Ishikawa (cell line): ENCODE measurements at regions not wholly inside any gene's neighbourhood (a gene's known extent, or its start where the extent isn't known, plus 50 kb on each side); places are given as distances from the start of the nearest gene placed in this dataset.

Experiments used
- CEBPB ChIP-seq: IDR thresholded peaks from 2 replicates; pipeline ENCODE4 v1.6.1; 2012
- CREB1 ChIP-seq: IDR thresholded peaks from 2 replicates; pipeline ENCODE4 v1.6.1; 2012; ENCODE audit warnings: low read depth
- EGR1 ChIP-seq: IDR thresholded peaks from 2 replicates; pipeline ENCODE4 v1.6.1; 2012
- EP300 ChIP-seq: IDR thresholded peaks from 2 replicates; pipeline ENCODE4 v1.6.1; 2012; ENCODE audit warnings: borderline replicate concordance
- FOXM1 ChIP-seq: IDR thresholded peaks from 2 replicates; pipeline ENCODE4 v1.6.1; 2012; ENCODE audit warnings: low read depth, borderline replicate concordance
- MAX ChIP-seq: IDR thresholded peaks from 2 replicates; pipeline ENCODE4 v1.6.1; 2012
- NFIC ChIP-seq: IDR thresholded peaks from 2 replicates; pipeline ENCODE4 v1.6.1; 2012
- RAD21 ChIP-seq: IDR thresholded peaks from 2 replicates; pipeline ENCODE4 v1.6.1; 2012; ENCODE audit warnings: low read depth
- REST ChIP-seq: IDR thresholded peaks from 2 replicates; pipeline ENCODE4 v1.6.1; 2012; ENCODE audit warnings: low read depth, mild to moderate bottlenecking
- TAF1 ChIP-seq: IDR thresholded peaks from 2 replicates; pipeline ENCODE4 v1.6.1; 2012; ENCODE audit warnings: low read depth, mild to moderate bottlenecking
- TCF12 ChIP-seq: IDR thresholded peaks from 2 replicates; pipeline ENCODE4 v1.6.1; 2012; ENCODE audit warnings: low read depth
- TEAD4 ChIP-seq: IDR thresholded peaks from 2 replicates; pipeline ENCODE4 v1.6.1; 2012
- USF1 ChIP-seq: IDR thresholded peaks from 2 replicates; pipeline ENCODE4 v1.6.1; 2012
- YY1 ChIP-seq: IDR thresholded peaks from 2 replicates; pipeline ENCODE4 v1.6.1; 2012; ENCODE audit warnings: low read depth
- ZBTB7A ChIP-seq: IDR thresholded peaks from 2 replicates; pipeline ENCODE4 v1.6.1; 2012; ENCODE audit warnings: low read depth

GRCh38 chr5:155147222-155147621 lies 133.7 kb downstream of the KIF4B start:
- TF ChIP-seq REST = no peak
- no peak for TF ChIP-seq USF1
- TF ChIP-seq TCF12 = no peak
- TF ChIP-seq TEAD4 = no peak
- TF ChIP-seq CREB1 = no peak
- no peak for TF ChIP-seq FOXM1
- TF ChIP-seq YY1 = no peak
- no peak for TF ChIP-seq CEBPB
- no peak for TF ChIP-seq TAF1
- TF ChIP-seq RAD21 = no peak
- no peak for TF ChIP-seq EP300
- no peak for TF ChIP-seq MAX
- TF ChIP-seq ZBTB7A = no peak

DNA sequence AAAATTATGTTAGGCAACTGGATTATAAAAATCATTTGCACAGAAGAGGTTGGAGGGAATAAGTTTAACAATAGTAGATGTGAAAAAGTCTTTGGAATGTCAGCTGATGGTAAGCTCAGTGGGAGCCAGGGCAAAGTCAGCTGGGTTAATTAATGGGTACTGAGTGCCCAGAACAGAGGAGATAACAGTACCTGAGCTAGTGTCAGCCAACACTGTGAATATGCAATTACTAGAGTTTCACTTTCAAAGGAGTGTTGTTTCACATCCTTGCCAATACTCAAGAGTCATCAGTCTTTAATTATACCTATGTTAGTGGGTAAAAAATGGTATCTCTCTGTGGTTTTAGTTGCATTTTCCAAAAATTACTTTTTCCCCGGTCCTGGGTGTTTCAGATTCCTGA lies 135.1 kb downstream of the KIF4B start:
- TF ChIP-seq REST (no peak), EP300 (no peak), YY1 (no peak), ZBTB7A (no peak), USF1 (no peak), EGR1 (no peak), MAX (no peak), TEAD4 (no peak), CREB1 (no peak), TAF1 (no peak), FOXM1 (no peak), NFIC (no peak)

DNA sequence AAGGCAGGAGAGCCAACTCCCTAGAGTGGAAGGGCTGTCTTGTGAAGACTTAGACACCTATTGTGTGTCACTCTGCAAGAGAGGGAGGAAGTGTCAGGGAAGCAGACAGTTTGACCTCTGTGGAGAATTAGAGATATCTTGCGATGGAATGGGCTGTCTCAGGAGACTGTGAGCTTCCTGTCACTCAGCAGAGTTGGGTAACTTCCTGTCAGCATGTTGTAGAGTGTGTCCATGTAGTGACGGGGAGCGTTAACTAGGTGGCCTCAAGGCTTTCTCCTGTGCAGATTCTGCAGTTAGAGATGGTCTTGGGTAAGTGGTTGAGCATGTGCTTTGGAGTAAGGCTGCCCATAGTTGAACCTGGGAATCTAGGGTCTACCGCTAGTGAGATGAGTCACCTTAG lies 136.5 kb downstream of the KIF4B start:
- TF ChIP-seq TCF12 (no peak), YY1 (no peak), EP300 (no peak), MAX (no peak), RAD21 (no peak), FOXM1 (no peak), TAF1 (no peak), CEBPB (no peak), CREB1 (no peak), ZBTB7A (no peak), USF1 (no peak), EGR1 (no peak), REST (no peak), NFIC (no peak), TEAD4 (no peak)

DNA sequence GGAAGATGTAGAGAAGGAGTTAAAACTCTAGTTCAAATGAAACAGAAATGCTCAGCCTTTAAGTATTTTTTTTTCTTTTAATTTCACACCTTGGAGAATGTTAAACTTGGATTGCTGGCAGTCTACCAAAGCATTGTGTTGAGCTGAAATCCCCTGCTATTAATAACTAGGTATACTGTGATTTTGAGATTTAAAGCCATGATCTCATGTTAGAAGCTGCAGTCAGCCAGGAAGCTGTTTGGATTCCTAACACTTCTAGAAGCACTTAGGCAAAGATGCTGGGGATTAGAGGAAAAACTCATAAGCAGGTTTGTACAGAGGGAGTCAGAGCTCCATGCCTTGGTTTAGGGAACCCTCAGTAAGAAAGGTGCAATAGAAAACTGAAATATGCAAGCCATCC lies 141.4 kb downstream of the KIF4B start:
- TF ChIP-seq MAX = no peak
- no peak for TF ChIP-seq ZBTB7A
- no peak for TF ChIP-seq EP300
- no peak for TF ChIP-seq NFIC
- no peak for TF ChIP-seq USF1
- no peak for TF ChIP-seq CEBPB
- TF ChIP-seq TCF12 = no peak
- TF ChIP-seq TAF1 = no peak
- TF ChIP-seq TEAD4 = no peak
- no peak for TF ChIP-seq YY1
